K562 (cell line): ENCODE measurements at regions not wholly inside any gene's neighbourhood (a gene's known extent, or its start where the extent isn't known, plus 50 kb on each side); places are given as distances from the start of the nearest gene placed in this dataset.

Source experiments
- ATF3 ChIP-seq, 2 experiments: fragments of 450-650 bp in 1 of 2; sonication (generic) in 1 of 2; formaldehyde crosslinking in 1 of 2; IDR thresholded peaks in 1 of 2; conservative IDR thresholded peaks in 1 of 2; 2 replicates each; pipeline versions ENCODE4 v1.6.1 to v1.8.1; 2016 to 2023; ENCODE audit warnings: mild to moderate bottlenecking in 2 of 2, moderate library complexity in 2 of 2, inconsistent platforms in 1 of 2, missing genetic modification reagents in 1 of 2
- BRCA1 ChIP-seq, 2 experiments: fragments of 450-650 bp in 1 of 2; sonication (generic) in 1 of 2; formaldehyde crosslinking in 1 of 2; IDR thresholded peaks; 2 replicates each; pipeline versions ENCODE4 v1.5.0 to v1.6.1; 2017 to 2020; ENCODE audit warnings: mild to moderate bottlenecking in 1 of 2, missing genetic modification reagents in 1 of 2
- BRF1 ChIP-seq: IDR thresholded peaks from 3 replicates; pipeline ENCODE4 v1.6.1; 2011; ENCODE audit warnings: borderline replicate concordance, mild to moderate bottlenecking; ENCODE audit not compliant: insufficient read length; ENCODE audit errors: extremely low read depth
- EZH2 ChIP-seq: IDR thresholded peaks from 2 replicates; pipeline ENCODE4 v1.6.1; 2012; ENCODE audit warnings: low read depth, mild to moderate bottlenecking, inconsistent platforms, low read length, borderline replicate concordance
- POLR2A ChIP-seq: fragments of 450-650 bp; conservative IDR thresholded peaks from 2 replicates; pipeline ENCODE4 v1.6.1; 2016
- TEAD4 ChIP-seq, 2 experiments: sonication (generic) in 1 of 2; formaldehyde crosslinking in 1 of 2; IDR thresholded peaks; 2 replicates each; pipeline versions ENCODE4 v1.6.1 to v1.8.0; 2012 to 2022; ENCODE audit warnings: borderline replicate concordance in 1 of 2, inconsistent platforms in 1 of 2, low read length in 1 of 2, mild to moderate bottlenecking in 1 of 2, missing genetic modification reagents in 1 of 2
- YY1 ChIP-seq, 3 experiments: IDR thresholded peaks; 2 replicates each; pipeline ENCODE4 v1.6.1; 2011; ENCODE audit warnings: low read length in 2 of 3, mild to moderate bottlenecking in 2 of 3, moderate library complexity in 2 of 3, borderline replicate concordance in 1 of 3, control low read depth in 1 of 3, low read depth in 1 of 3; ENCODE audit not compliant: insufficient read depth in 3 of 3, insufficient replicate concordance in 2 of 3, control insufficient read depth in 1 of 3, insufficient read length in 1 of 3; ENCODE audit errors: extremely low read depth in 1 of 3
- ZNF253 ChIP-seq: fragments of 250-450 bp; sonication (Bioruptor Pico); conservative IDR thresholded peaks from 2 replicates; pipeline ENCODE4 v1.6.1; 2021; ENCODE audit warnings: mild to moderate bottlenecking
- ZNF512 ChIP-seq: IDR thresholded peaks from 2 replicates; pipeline ENCODE4 v1.6.1; 2016; ENCODE audit warnings: missing genetic modification characterization, missing compliant biosample characterization

- TF ChIP-seq EZH2 (no peak), ZNF512 (tag) (no peak), TEAD4 (IDR thresholded peaks at IDR 0.05; ENCODE audit: low read length) (no peak), TEAD4 (CRISPR knock-in tag; IDR thresholded peaks at IDR 0.05; ENCODE audit: borderline replicate concordance) (no peak), POLR2A (no peak), BRCA1 (IDR thresholded peaks at IDR 0.05) (no peak), BRCA1 (CRISPR knock-in tag; IDR thresholded peaks at IDR 0.05) (no peak), BRF1 (no peak), ZNF253 (no peak), ATF3 (IDR thresholded peaks at IDR 0.05) (no peak), ATF3 (CRISPR knock-in tag; conservative IDR thresholded peaks at IDR 0.05) (no peak), YY1 (IDR thresholded peaks at IDR 0.05; ENCODE audit: borderline replicate concordance in 1 of 3, control insufficient read depth in 1 of 3, extremely low read depth in 1 of 3, insufficient read depth in 3 of 3, insufficient read length in 1 of 3, insufficient replicate concordance in 2 of 3, low read depth in 1 of 3, low read length in 2 of 3) (no peak)
Measured at GRCh38 chr6:81655696-81656095, 96.8 kb downstream of the TENT5A start.
